Gastrocnemius medialis (tissue), 4 donors: ENCODE measurements at regions not wholly inside any gene's neighbourhood (a gene's known extent, or its start where the extent isn't known, plus 50 kb on each side); places are given as distances from the start of the nearest gene placed in this dataset.

Source experiments
- ATAC-seq, 2 donors: fragments of 150-250 bp; one replicate each; pipeline ENCODE4 v1.9.1; 2016
- DNase-seq, 2 donors: peaks; one replicate each; pipeline ENCODE4 v3.0.0-alpha.2; 2019
- H3K27ac ChIP-seq, 4 donors: fragments of 200-600 bp; sonication (generic); 1 replicate in 1 of 4; 2 replicates in 3 of 4; pipeline ENCODE4 v1.5.1; 2016 to 2018; ENCODE audit warnings: mild to moderate bottlenecking in 2 of 4, moderate library complexity in 1 of 4
- H3K27me3 ChIP-seq, 3 donors: fragments of 200-600 bp; sonication (generic) in 2 of 3; 1 replicate in 1 of 3; 2 replicates in 2 of 3; pipeline versions ENCODE4 v1.5.1 to v1.6.0; 2016 to 2019; ENCODE audit warnings: mild to moderate bottlenecking in 1 of 3, moderate library complexity in 1 of 3
- H3K36me3 ChIP-seq, 2 donors: fragments of 200-600 bp; sonication (generic) in 1 of 2; one replicate each; pipeline ENCODE4 v1.5.1; 2017 to 2018
- H3K4me1 ChIP-seq, 2 donors: fragments of 200-600 bp; sonication (generic) in 1 of 2; one replicate each; pipeline ENCODE4 v1.5.1; 2016 to 2017; ENCODE audit warnings: mild to moderate bottlenecking in 2 of 2
- H3K4me3 ChIP-seq, 4 donors: fragments of 200-600 bp; sonication (generic) in 3 of 4; 1 replicate in 1 of 4; 2 replicates in 3 of 4; pipeline ENCODE4 v1.5.1; 2016 to 2019; ENCODE audit warnings: mild to moderate bottlenecking in 2 of 4
- H3K9me3 ChIP-seq, 3 donors: fragments of 200-600 bp; sonication (generic) in 2 of 3; 1 replicate in 1 of 3; 2 replicates in 2 of 3; pipeline ENCODE4 v1.5.1; 2016 to 2019
- CTCF ChIP-seq, 5 experiments: fragments of 450-650 bp in 3 of 5; fragments of 200-600 bp in 2 of 5; sonication (generic) in 2 of 5; IDR thresholded peaks in 4 of 5; conservative IDR thresholded peaks in 1 of 5; 1 replicate in 4 of 5; 2 replicates in 1 of 5; pipeline ENCODE4 v1.5.1; 2016 to 2019; ENCODE audit warnings: antibody characterized with exemption in 5 of 5, mild to moderate bottlenecking in 3 of 5, moderate library complexity in 3 of 5
- POLR2A ChIP-seq, 2 donors: fragments of 450-650 bp; IDR thresholded peaks; one replicate each; pipeline ENCODE4 v1.6.1; 2017; ENCODE audit warnings: antibody characterized with exemption in 2 of 2, mild to moderate bottlenecking in 2 of 2, moderate library complexity in 2 of 2
- in situ Hi-C, 4 donors: fragments of 200-750 bp; cut with MboI; loops; one replicate each; pipeline versions ENCODE4 v1.15.0 to v1.8.0; 2017; ENCODE audit warnings: low sequenced_read_pairs in 4 of 4
- intact Hi-C: fragments of 100-400 bp; cut with DNase I; formaldehyde crosslinking; loops from one replicate; pipeline ENCODE4 v1.15.1; 2023; ENCODE audit warnings: low total_unique reads

GRCh38 chr6:25035174-25035511, 99.4 kb upstream of the RIPOR2 start:
- Histone ChIP-seq H3K27me3 (no peaks in the 10 kb centered on the region), H3K9me3 (no peaks in the 10 kb centered on the region), H3K4me1 (no peaks in the 10 kb centered on the region), H3K36me3 (no peaks in the 10 kb centered on the region), H3K4me3 (no peak overlapping the region), H3K27ac (no peak overlapping the region)
- ATAC-seq = no peak
- intact Hi-C loops = no loop called here
- DNase-seq = no peak
- in situ Hi-C loops = no loop called here
- TF ChIP-seq CTCF (IDR thresholded peaks at IDR 0.05 in 4 of 5, conservative IDR thresholded peaks at IDR 0.05 in 1 of 5) (no peak), POLR2A (IDR thresholded peaks at IDR 0.05) (no peak)

GRCh38 chr6:25035512-25036435, 100.0 kb upstream of the RIPOR2 start:
- H3K27ac ChIP-seq = no peak overlapping the region
- no peak for ATAC-seq

GRCh38 chr6:25036461-25036860, 100.7 kb upstream of the RIPOR2 start:
- no peaks in the 10 kb centered on the region for H3K9me3 ChIP-seq
- TF ChIP-seq CTCF (IDR thresholded peaks at IDR 0.05 in 4 of 5, conservative IDR thresholded peaks at IDR 0.05 in 1 of 5) = no peak
- no peaks in the 10 kb centered on the region for H3K27me3 ChIP-seq
- H3K36me3 ChIP-seq = no peaks in the 10 kb centered on the region
- H3K27ac ChIP-seq = no peak overlapping the region
- no peaks in the 10 kb centered on the region for H3K4me1 ChIP-seq
- no peak overlapping the region for H3K4me3 ChIP-seq
- in situ Hi-C loops (no loop called here), intact Hi-C loops (no loop called here)
- no peak for DNase-seq
- no peak for ATAC-seq

More at GRCh38 chr6:25035512-25036435, 100.0 kb upstream of the RIPOR2 start:
- H3K36me3 ChIP-seq = no peaks in the 10 kb centered on the region
- TF ChIP-seq POLR2A (IDR thresholded peaks at IDR 0.05) = no peak
- TF ChIP-seq CTCF (IDR thresholded peaks at IDR 0.05 in 4 of 5, conservative IDR thresholded peaks at IDR 0.05 in 1 of 5) = no peak
- H3K4me3 ChIP-seq = no peak overlapping the region
- no peak for DNase-seq
- H3K4me1 ChIP-seq = no peaks in the 10 kb centered on the region
- intact Hi-C loops = no loop called here
- in situ Hi-C loops = no loop called here
- H3K9me3 ChIP-seq = no peaks in the 10 kb centered on the region
- no peaks in the 10 kb centered on the region for H3K27me3 ChIP-seq

- H3K27me3 ChIP-seq = no peaks in the 10 kb centered on the region
- no peaks in the 10 kb centered on the region for H3K36me3 ChIP-seq
- TF ChIP-seq POLR2A (IDR thresholded peaks at IDR 0.05) (no peak), CTCF (IDR thresholded peaks at IDR 0.05 in 4 of 5, conservative IDR thresholded peaks at IDR 0.05 in 1 of 5) (no peak)
- no peaks in the 10 kb centered on the region for H3K4me1 ChIP-seq
- intact Hi-C loops (no loop called here), in situ Hi-C loops (no loop called here)
- no peak overlapping the region for H3K4me3 ChIP-seq
- H3K9me3 ChIP-seq = no peaks in the 10 kb centered on the region
- ATAC-seq (no peak), DNase-seq (no peak)
- H3K27ac ChIP-seq = no peak overlapping the region
Measured at GRCh38 chr6:25038300-25038699, 102.5 kb upstream of the RIPOR2 start.
